ENCODE measurements at regions not wholly inside any gene's neighbourhood (a gene's known extent, or its start where the extent isn't known, plus 50 kb on each side); places are given as distances from the start of the nearest gene placed in this dataset.
A peak's percentile ranks its signal among the peaks of the same experiment; 100 is the strongest.

- H3K4me3 ChIP-seq (ENCODE audit: low read depth, low read length): no peak overlapping the region
- peak; percentile 5 for DNase-seq (ENCODE audit: low read depth, low spot score)
- CTCF ChIA-PET: interaction anchor here (0.6 to 7.0 kb wide), 71 partner anchors 9 to 1581 kb away, joined by 3 to 172 read pairs (median 4); partner anchors contain the start of gene PIEZO2
- TF ChIP-seq, protein P1, sequence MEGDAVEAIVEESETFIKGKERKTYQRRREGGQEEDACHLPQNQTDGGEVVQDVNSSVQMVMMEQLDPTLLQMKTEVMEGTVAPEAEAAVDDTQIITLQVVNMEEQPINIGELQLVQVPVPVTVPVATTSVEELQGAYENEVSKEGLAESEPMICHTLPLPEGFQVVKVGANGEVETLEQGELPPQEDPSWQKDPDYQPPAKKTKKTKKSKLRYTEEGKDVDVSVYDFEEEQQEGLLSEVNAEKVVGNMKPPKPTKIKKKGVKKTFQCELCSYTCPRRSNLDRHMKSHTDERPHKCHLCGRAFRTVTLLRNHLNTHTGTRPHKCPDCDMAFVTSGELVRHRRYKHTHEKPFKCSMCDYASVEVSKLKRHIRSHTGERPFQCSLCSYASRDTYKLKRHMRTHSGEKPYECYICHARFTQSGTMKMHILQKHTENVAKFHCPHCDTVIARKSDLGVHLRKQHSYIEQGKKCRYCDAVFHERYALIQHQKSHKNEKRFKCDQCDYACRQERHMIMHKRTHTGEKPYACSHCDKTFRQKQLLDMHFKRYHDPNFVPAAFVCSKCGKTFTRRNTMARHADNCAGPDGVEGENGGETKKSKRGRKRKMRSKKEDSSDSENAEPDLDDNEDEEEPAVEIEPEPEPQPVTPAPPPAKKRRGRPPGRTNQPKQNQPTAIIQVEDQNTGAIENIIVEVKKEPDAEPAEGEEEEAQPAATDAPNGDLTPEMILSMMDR (IDR thresholded peaks at IDR 0.05; ENCODE audit: insufficient read depth, low read length, missing control alignments): peak; percentile 81
- POLR2A ChIA-PET: interaction anchor here (1.1 kb wide), 1 partner anchor 701 kb away, joined by 3 read pairs; no protein-coding TSS in a partner anchor
Observed at GRCh38 chr18:11553098-11553940, 56.1 kb upstream of the SLC35G4 start.

- no peak overlapping the region for H3K4me3 ChIP-seq (ENCODE audit: low read depth, low read length)
- TF ChIP-seq, protein P1 (IDR thresholded peaks at IDR 0.05; ENCODE audit: insufficient read depth, low read length, missing control alignments): no peak
- DNase-seq (ENCODE audit: low read depth, low spot score): no peak
- POLR2A ChIA-PET: no interaction called here
- CTCF ChIA-PET: interaction anchor here (1.2 to 7.0 kb wide), 3 partner anchors 237 to 698 kb away, joined by 4 to 172 read pairs (median 106); no protein-coding TSS in a partner anchor
Observed at GRCh38 chr18:11548916-11549551, 60.4 kb upstream of the SLC35G4 start.

DNA sequence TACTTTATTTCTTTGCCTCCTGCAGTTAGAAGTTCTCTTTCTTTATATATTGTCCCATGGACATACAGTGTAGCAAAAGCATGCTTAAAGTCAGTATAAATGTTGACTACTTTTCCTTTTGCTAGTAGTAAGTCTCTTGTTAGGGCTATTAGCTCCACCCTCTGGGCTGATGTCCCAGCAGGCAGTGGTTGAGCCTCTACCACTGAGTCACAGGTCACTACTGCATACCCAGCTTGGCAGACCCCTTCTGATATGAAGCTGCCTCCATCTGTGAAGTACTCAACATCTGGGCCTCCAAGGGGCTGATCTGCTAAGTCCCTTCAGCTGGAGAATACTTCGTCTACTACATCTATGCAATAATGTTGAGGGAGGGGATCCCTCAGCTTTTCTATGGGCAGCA is 61.0 kb upstream of the SLC35G4 start:
- POLR2A ChIA-PET: no interaction called here
- TF ChIP-seq, protein P1 (IDR thresholded peaks at IDR 0.05; ENCODE audit: insufficient read depth, low read length, missing control alignments): no peak
- CTCF ChIA-PET: interaction anchor here (1.0 to 7.0 kb wide), 5 partner anchors 9 to 697 kb away, joined by 3 to 172 read pairs (median 4); no protein-coding TSS in a partner anchor
- no peak overlapping the region for H3K4me3 ChIP-seq (ENCODE audit: low read depth, low read length)
- DNase-seq (ENCODE audit: low read depth, low spot score): no peak

DNA sequence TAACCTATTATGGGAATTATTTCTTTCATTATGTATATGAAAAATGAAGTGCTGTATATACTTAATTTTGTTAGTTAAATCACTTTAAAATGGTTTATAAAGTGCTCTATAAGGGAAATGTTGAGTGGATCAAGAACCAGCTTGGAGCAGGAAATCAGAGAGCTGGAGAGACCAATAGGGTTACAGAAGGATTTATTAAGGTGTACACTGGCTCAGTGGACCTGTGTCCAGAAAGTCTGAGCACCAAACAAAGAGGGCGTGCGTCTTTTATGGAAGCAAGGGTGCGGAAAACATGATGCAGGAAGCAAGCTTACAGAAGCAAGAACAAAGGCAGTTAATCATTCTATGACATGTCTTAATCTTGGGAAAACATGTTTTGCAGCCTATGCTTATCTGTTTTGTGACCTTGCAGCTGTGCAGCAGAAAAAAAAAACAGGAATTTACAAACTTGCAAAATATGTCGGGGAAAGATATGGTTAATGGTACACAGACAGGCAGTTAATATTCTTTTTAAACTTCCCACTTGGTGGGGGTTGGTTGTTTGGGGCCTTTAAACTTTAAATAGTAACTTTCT is 65.2 kb upstream of the SLC35G4 start:
- TF ChIP-seq, protein P1 (IDR thresholded peaks at IDR 0.05; ENCODE audit: insufficient read depth, low read length, missing control alignments): no peak
- ChIA-PET POLR2A (no interaction called here), CTCF (interaction anchor here (1.0 to 3.5 kb wide), 3 partner anchors 9 to 26 kb away, joined by 3 to 23 read pairs (median 3); no protein-coding TSS in a partner anchor)
- DNase-seq (ENCODE audit: low read depth, low spot score): no peak
- no peak overlapping the region for H3K4me3 ChIP-seq (ENCODE audit: low read depth, low read length)

DNA sequence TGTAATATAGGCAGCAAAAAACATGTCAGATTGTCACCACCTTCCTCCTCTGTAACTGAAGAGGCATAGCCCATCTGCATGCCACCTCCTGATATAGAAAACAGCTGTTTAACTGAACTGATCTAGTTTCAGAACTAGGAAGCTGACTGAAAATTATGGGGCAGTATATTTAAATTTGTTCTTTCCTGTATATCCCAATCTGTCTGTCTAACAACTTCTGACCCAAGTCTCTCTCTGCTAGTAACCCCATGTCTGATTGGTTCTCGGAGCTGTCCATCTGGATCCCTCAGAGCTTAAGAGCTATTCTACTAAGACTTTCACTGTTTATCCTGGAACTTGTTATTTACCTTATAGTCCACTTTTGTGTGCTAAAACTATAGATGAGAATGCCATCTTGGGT is 68.2 kb upstream of the SLC35G4 start:
- TF ChIP-seq, protein P1 (IDR thresholded peaks at IDR 0.05; ENCODE audit: insufficient read depth, low read length, missing control alignments): no peak
- DNase-seq (ENCODE audit: low read depth, low spot score): no peak
- ChIA-PET CTCF (interaction anchor here (1.1 to 3.5 kb wide), 2 partner anchors 12 to 231 kb away, joined by 3 to 23 read pairs; no protein-coding TSS in a partner anchor), POLR2A (no interaction called here)
- no peak overlapping the region for H3K4me3 ChIP-seq (ENCODE audit: low read depth, low read length)
